CD14-positive monocyte (primary cell): ENCODE measurements at regions not wholly inside any gene's neighbourhood (a gene's known extent, or its start where the extent isn't known, plus 50 kb on each side); places are given as distances from the start of the nearest gene placed in this dataset.

Experiments
- DNase-seq, 3 donors: peaks; one replicate each; pipeline ENCODE4 v3.0.0-alpha.2; 2011 to 2022
- H2AFZ ChIP-seq: 2 replicates; pipeline ENCODE4 v1.6.0; 2012; ENCODE audit warnings: mild to moderate bottlenecking, low read depth, low read length, inconsistent platforms; ENCODE audit not compliant: insufficient read depth, poor library complexity, severe bottlenecking
- H3K27ac ChIP-seq, 2 donors: 1 replicate in 1 of 2; 2 replicates in 1 of 2; pipeline ENCODE4 v1.5.1; 2012 to 2013; ENCODE audit warnings: low read length in 2 of 2, control low read depth in 1 of 2, inconsistent platforms in 1 of 2, low read depth in 1 of 2, mild to moderate bottlenecking in 1 of 2
- H3K27me3 ChIP-seq, 2 donors: one replicate each; pipeline versions ENCODE4 v1.6.0 to v1.6.1; 2011 to 2013; ENCODE audit warnings: low read length in 2 of 2; ENCODE audit not compliant: control insufficient read depth in 2 of 2, insufficient read depth in 2 of 2
- H3K36me3 ChIP-seq, 2 donors: replicated peaks in 1 of 2; 1 replicate in 1 of 2; 2 replicates in 1 of 2; pipeline versions ENCODE4 v1.5.1 to v1.6.1; 2012 to 2013; ENCODE audit warnings: low read length in 2 of 2, control low read depth in 1 of 2, inconsistent platforms in 1 of 2, mild to moderate bottlenecking in 1 of 2; ENCODE audit not compliant: insufficient read depth in 2 of 2, control insufficient read depth in 1 of 2
- H3K4me1 ChIP-seq, 2 donors: 1 replicate in 1 of 2; 2 replicates in 1 of 2; pipeline versions ENCODE4 v1.5.1 to v1.6.1; 2012 to 2013; ENCODE audit warnings: low read length in 2 of 2, control low read depth in 1 of 2, inconsistent platforms in 1 of 2, mild to moderate bottlenecking in 1 of 2, moderate library complexity in 1 of 2; ENCODE audit not compliant: insufficient read depth in 2 of 2, control insufficient read depth in 1 of 2
- H3K4me2 ChIP-seq: replicated peaks from 2 replicates; pipeline ENCODE3; 2012; ENCODE audit warnings: low read length, moderate library complexity, mild to moderate bottlenecking; ENCODE audit not compliant: poor library complexity, severe bottlenecking; ENCODE audit errors: extremely low read depth
- H3K4me3 ChIP-seq, 3 experiments: fragments of 200-600 bp in 1 of 3; sonication (generic) in 1 of 3; replicated peaks in 1 of 3; 1 replicate in 2 of 3; 2 replicates in 1 of 3; pipeline ENCODE4 v1.5.1; 2011 to 2013; ENCODE audit warnings: low read length in 3 of 3, mild to moderate bottlenecking in 3 of 3, control low read depth in 2 of 3, low read depth in 2 of 3, inconsistent platforms in 1 of 3, moderate library complexity in 1 of 3
- H3K79me2 ChIP-seq: 2 replicates; pipeline ENCODE4 v1.6.0; 2012; ENCODE audit warnings: mild to moderate bottlenecking, control low read depth, inconsistent platforms, low read length, moderate library complexity; ENCODE audit not compliant: insufficient read depth
- H3K9ac ChIP-seq: 2 replicates; pipeline ENCODE4 v1.6.0; 2017; ENCODE audit warnings: low read length, mild to moderate bottlenecking; ENCODE audit not compliant: insufficient read depth, poor library complexity, severe bottlenecking
- H3K9me3 ChIP-seq, 2 donors: replicated peaks in 1 of 2; 1 replicate in 1 of 2; 2 replicates in 1 of 2; pipeline versions ENCODE4 v1.5.1 to v1.6.1; 2012 to 2013; ENCODE audit warnings: low read length in 2 of 2, control low read depth in 1 of 2; ENCODE audit not compliant: control insufficient read depth in 1 of 2, insufficient read depth in 1 of 2
- H4K20me1 ChIP-seq: 2 replicates; pipeline ENCODE4 v1.6.0; 2012; ENCODE audit warnings: mild to moderate bottlenecking, low read length, control low read depth, moderate library complexity; ENCODE audit not compliant: insufficient read depth
- H3K27ac Mint-ChIP-seq, 7 donors: one replicate each; pipeline ENCODE4 v1.8.0; 2020; ENCODE audit warnings: mild to moderate bottlenecking in 7 of 7, mixed read lengths in 7 of 7, moderate library complexity in 6 of 7, inconsistent platforms in 2 of 7
- H3K27me3 Mint-ChIP-seq, 3 donors: one replicate each; pipeline ENCODE4 v1.8.0; 2021 to 2022; ENCODE audit warnings: low read depth in 3 of 3, mild to moderate bottlenecking in 3 of 3, mixed read lengths in 3 of 3, moderate library complexity in 3 of 3, inconsistent platforms in 1 of 3
- H3K36me3 Mint-ChIP-seq, 2 donors: one replicate each; pipeline ENCODE4 v1.8.0; 2020; ENCODE audit warnings: mixed read lengths in 2 of 2, inconsistent platforms in 1 of 2, mild to moderate bottlenecking in 1 of 2
- H3K4me1 Mint-ChIP-seq: one replicate; pipeline ENCODE4 v1.8.0; 2020; ENCODE audit warnings: mild to moderate bottlenecking, mixed read lengths
- H3K4me3 Mint-ChIP-seq, 2 donors: one replicate each; pipeline ENCODE4 v1.8.0; 2020; ENCODE audit warnings: mild to moderate bottlenecking in 2 of 2, mixed read lengths in 2 of 2, moderate library complexity in 1 of 2
- H3K9me3 Mint-ChIP-seq, 7 donors: one replicate each; pipeline ENCODE4 v1.8.0; 2020 to 2022; ENCODE audit warnings: mixed read lengths in 7 of 7, mild to moderate bottlenecking in 6 of 7, moderate library complexity in 6 of 7, inconsistent platforms in 2 of 7
- CTCF ChIP-seq: fragments of 200-600 bp; IDR thresholded peaks from one replicate; pipeline ENCODE4 v1.8.0; 2022; ENCODE audit warnings: antibody characterized with exemption, mild to moderate bottlenecking
- WGBS: methylation state at CpG from one replicate; pipeline ENCODE4 v1.1.5; 2013; ENCODE audit warnings: missing lambda C conversion rate; ENCODE audit not compliant: insufficient coverage; 5-methylcytosine and 5-hydroxymethylcytosine counted together
- intact Hi-C, 2 donors: fragments of 100-400 bp; cut with micrococcal nuclease; formaldehyde crosslinking; loops; one replicate each; pipeline versions ENCODE4 v1.15.0 to v1.15.1; 2023

GRCh38 chr7:84368122-84368521 is 173.5 kb upstream of the SEMA3A start:
- H3K27ac Mint-ChIP-seq = no peak overlapping the region

GRCh38 chr7:84364708-84365107 is 170.1 kb upstream of the SEMA3A start:
- DNase-seq = no peak
- Histone ChIP-seq H3K79me2 (no peaks in the 10 kb centered on the region), H3K36me3 (no peaks in the 10 kb centered on the region), H3K9ac (no peak overlapping the region), H3K9me3 (no peaks in the 10 kb centered on the region), H3K4me2 (no peak overlapping the region), H2AFZ (no peak overlapping the region), H3K4me3 (no peak overlapping the region), H3K27me3 (no peaks in the 10 kb centered on the region), H3K27ac (no peak overlapping the region), H4K20me1 (no peaks in the 10 kb centered on the region), H3K4me1 (no peaks in the 10 kb centered on the region)
- no peaks in the 10 kb centered on the region for H3K36me3 Mint-ChIP-seq
- H3K4me1 Mint-ChIP-seq = no peaks in the 10 kb centered on the region
- peaks cover 0 to 1% (median 0%) of the 10 kb centered on the region in 3 donors for H3K27me3 Mint-ChIP-seq
- no peak overlapping the region for H3K4me3 Mint-ChIP-seq
- peaks cover 0 to 6% (median 2%) of the 10 kb centered on the region in 7 donors for H3K9me3 Mint-ChIP-seq
- TF ChIP-seq CTCF = no peak
- intact Hi-C loops = no loop called here
- 80% methylated on average over 1 of the region's 1 CpG for WGBS
- no peak overlapping the region for H3K27ac Mint-ChIP-seq

More at GRCh38 chr7:84368122-84368521, 173.5 kb upstream of the SEMA3A start:
- H3K4me2 ChIP-seq = no peak overlapping the region
- no peak for TF ChIP-seq CTCF
- H3K4me3 ChIP-seq = no peak overlapping the region
- no CpG with 5 or more reads among the region's 1 CpG for WGBS
- no peaks in the 10 kb centered on the region for H3K9me3 ChIP-seq
- H3K36me3 ChIP-seq = no peaks in the 10 kb centered on the region
- intact Hi-C loops = no loop called here
- no peak for DNase-seq
- Mint-ChIP-seq H3K27me3 (peaks cover 0 to 2% (median 0%) of the 10 kb centered on the region in 3 donors), H3K36me3 (no peaks in the 10 kb centered on the region), H3K4me3 (no peak overlapping the region), H3K9me3 (peaks cover 0 to 3% (median 0%) of the 10 kb centered on the region in 7 donors), H3K4me1 (peaks cover 4% of the 10 kb centered on the region)
- H3K27ac ChIP-seq = no peak overlapping the region
- H3K79me2 ChIP-seq = no peaks in the 10 kb centered on the region
- H3K4me1 ChIP-seq = peaks cover 0 to 9% of the 10 kb centered on the region in 2 donors
- no peak overlapping the region for H2AFZ ChIP-seq
- H3K9ac ChIP-seq = no peak overlapping the region
- no peaks in the 10 kb centered on the region for H4K20me1 ChIP-seq
- no peaks in the 10 kb centered on the region for H3K27me3 ChIP-seq
